GM19351 (cell line): ENCODE measurements at regions not wholly inside any gene's neighbourhood (a gene's known extent, or its start where the extent isn't known, plus 50 kb on each side); places are given as distances from the start of the nearest gene placed in this dataset.
A peak's percentile ranks its signal among the peaks of the same experiment; 100 is the strongest.

ENCODE experiments used
- ATAC-seq: cut with Tn5 transposase; IDR thresholded peaks from one replicate; pipeline ENCODE4 v1.9.1; 2021; ENCODE audit warnings: mild to moderate bottlenecking, moderate library complexity; ENCODE audit not compliant: unreplicated experiment

DNA sequence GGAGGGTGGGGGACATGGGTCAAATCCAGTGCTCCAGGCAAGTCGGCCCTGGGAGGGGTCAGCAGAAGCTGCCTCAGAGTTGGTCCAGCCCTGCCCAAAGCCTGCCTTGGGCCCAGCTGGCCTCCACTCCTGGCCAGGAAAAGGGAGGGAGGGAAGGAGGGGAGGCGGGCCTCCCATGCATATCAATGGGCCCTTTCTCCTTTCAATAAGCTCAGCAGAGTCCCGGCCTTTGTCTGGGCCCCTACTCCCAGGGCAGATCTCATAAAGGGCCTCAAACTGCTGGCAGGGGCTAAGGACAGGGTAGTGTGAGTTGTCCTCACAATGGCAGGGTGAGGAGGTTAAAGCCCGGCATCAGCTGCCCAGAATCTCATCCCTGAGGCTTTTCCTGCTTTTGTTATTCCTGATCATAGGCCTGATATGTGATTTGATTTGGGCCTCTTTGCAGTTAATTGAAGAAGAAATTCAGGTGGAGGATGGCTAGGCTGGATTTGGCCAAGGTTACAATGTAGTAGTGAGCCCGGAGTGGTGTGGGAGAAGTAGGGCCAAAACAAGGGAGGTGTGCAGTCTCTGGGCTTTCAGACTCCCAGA lies 121.1 kb upstream of the ATP6AP2 start:
- no peak for ATAC-seq

DNA sequence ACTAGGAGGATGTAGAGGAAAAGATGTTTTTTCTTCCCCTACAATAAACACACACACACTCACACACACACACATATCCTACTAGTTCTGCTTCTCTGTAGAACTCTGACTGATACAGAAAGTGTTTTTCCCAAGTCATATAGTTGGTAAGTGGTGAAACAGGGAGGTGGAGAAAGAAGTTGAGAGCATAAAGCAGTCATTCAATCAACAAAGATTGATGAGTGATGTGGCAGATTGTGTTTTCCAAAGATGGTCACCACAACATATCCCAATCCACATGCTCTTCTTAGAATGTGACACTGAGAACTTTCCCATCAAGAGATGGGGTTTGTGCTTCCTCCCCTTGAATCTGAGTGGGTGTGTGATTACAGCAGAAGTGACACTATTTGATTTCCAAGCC lies 123.4 kb upstream of the ATP6AP2 start:
- no peak for ATAC-seq

DNA sequence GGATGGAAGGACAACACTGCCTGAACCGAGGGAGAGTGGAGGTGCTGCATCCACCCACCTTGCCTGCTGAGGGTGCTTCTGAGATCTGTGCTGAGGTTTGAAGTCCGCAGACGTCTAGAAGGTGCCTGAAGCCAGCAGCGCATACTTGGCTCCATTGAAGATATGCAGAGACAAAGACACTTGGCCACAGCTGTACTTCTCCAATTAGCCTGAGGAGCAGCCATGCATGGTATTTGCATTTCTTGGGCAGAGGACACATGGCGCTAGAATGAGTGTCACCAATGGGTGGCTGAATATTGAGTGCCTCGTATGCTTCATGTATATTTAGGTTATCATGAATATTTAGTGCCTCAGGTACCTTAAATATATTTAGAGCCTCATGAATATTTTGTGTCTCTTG lies 128.7 kb upstream of the ATP6AP2 start:
- no peak for ATAC-seq

DNA sequence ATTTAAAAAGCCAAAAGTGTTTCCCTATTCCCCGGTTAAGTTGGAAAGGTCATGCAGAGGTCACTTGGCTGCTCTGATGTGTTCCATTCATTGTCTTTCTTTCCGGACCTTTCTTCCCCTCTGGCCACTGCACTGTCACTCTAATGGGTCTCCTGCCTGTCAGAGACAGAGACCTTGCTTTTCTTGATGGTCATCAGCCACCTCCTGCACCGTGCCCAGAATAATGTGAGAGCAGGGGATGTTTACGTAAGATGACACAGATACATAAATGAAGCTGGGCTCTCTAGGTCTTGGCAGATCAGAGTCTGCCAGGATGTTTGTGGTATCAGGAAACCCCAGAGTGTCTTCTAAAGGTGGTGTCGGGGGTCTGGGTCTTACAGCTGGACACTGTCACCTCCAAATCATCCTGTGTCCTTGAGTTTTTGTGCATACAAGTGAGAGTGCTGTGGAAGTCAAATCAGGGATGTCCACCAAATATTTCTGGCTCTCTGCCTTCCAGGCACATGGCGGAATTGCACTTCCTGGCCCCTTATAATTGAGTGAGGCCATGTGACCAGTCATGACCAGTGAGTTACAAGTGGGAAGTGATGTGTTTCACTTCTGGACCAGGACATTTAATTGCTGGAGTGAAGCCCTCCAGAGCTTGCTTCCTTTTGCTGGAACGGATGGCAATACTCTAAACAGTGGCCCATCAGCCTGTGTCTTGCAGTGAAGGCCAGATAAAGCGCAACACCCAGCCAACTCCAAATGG lies 130.6 kb upstream of the ATP6AP2 start:
- no peak for ATAC-seq

- ATAC-seq: no peak
Observed at GRCh38 chrX:40449396-40449795, 131.4 kb upstream of the ATP6AP2 start.

- ATAC-seq: no peak
Observed at GRCh38 chrX:40448793-40449192, 132.0 kb upstream of the ATP6AP2 start.

GRCh38 chrX:40446921-40447320 lies 133.8 kb upstream of the ATP6AP2 start:
- no peak for ATAC-seq

- ATAC-seq: no peak
Observed at GRCh38 chrX:40445691-40446090, 135.1 kb upstream of the ATP6AP2 start.

DNA sequence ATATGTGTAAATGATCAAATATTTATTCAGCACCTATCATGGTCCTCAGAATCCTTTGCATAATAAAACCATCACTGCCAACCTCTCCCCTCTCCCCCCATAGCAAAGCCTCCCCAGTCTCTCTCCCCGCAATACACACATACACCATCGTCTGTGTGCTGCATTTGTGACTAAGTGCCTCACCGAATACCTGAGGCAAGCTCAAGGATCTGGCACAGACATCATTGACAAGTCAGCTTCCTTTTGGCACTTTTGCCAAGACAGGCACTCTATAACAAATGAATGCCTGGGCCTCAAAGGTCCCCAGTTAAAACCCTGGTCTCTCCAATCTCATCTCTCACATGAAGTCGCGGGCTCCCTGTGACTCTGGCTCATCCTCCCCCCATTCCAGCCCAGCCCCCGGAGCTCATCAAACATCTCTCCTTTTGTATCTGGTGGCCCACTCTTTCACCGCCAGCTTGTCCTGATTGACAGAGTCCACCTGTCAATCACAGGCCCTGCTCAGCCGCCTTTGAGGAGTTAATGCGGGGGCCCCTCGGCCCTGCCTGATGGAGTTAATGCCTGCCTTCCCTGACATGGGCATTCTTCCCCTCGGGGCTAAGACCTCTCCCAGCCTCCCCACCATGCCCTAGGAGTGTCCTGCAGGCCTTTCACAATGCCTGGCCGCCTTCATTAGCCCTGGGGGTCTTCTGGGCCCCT lies 135.8 kb upstream of the ATP6AP2 start:
- no peak for ATAC-seq

DNA sequence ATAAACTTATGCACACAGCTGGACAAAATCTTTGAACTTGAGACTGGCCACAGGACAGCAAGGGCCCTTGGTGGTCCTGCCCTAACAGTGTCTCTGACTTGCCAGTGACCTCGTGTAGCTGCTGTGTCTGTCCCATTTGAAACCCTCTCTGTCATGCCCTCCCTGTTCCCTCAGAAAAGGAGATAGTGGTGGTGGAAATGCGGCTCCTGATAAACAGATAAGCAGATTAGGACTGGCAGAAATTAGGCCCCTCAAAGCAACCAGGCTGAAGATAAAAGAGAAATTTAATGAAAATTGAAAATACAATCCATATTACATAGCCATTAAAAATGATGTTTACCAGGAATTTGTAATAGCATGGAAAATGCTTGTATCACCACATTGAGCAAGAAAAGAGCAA lies 136.6 kb upstream of the ATP6AP2 start:
- ATAC-seq: no peak

DNA sequence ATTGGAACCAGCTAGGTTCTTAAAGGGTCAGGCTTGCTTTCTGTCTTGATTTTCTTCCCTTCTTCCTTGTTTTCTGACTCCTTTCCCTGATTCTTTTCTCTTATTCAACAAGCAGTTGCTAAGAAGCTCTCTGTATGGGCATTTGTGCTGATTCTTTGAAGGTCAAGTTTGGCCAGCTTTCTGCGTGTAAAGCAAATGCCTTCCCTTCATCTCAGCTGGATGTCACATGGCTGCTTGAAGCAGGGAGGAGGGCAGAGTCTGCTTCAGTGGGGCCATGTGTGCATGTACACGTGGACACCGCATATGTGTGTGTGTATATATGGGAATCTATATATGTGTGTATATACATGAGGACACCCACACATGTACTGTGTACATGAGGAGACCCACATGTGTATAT lies 139.9 kb upstream of the ATP6AP2 start:
- no peak for ATAC-seq

DNA sequence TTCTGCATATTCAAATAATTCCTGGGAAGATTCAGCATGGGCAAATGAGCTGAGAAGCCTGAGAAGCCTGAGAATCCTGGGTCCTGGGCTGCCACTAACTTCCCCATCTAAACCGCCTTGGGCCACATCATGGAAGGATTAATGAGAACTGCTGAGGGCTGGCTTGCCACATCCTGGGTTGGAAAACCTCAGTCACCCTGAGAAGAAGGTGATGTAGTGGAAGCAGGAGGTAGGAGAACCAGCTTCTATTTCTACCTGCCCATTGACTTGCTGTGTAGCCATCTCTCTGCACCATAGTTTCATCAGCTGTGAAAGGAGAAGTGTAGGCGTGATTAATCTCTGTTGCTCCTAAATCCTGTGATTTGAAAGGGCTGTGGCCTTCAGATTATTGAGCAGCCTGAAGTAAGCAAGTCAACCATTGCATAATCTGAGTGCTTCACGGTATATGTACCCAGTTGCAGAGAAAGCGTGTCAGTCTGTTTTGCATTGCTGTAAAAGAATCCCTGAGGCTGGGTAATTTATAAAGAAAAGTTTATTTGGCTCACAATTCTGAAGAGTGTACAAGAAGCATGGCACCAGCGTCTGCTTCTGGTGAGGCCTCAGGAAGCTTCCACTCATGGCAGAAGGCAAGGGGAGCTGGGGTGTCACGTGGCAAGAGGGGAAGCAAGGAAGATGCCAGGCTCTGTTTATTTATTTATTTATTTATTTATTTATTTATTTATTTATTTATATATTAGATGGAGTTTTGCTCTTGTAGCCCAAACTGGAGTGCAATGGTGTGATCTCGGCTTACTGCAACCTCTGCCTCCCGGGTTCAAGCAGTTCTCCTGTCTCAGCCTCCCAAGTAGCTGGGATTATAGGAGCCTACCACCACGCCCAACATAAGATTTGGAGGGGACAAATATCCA lies 140.9 kb upstream of the ATP6AP2 start:
- ATAC-seq: no peak

- ATAC-seq: no peak
Observed at GRCh38 chrX:40437348-40437747, 143.4 kb upstream of the ATP6AP2 start.

GRCh38 chrX:40434947-40435346 lies 145.8 kb upstream of the ATP6AP2 start:
- ATAC-seq: no peak

DNA sequence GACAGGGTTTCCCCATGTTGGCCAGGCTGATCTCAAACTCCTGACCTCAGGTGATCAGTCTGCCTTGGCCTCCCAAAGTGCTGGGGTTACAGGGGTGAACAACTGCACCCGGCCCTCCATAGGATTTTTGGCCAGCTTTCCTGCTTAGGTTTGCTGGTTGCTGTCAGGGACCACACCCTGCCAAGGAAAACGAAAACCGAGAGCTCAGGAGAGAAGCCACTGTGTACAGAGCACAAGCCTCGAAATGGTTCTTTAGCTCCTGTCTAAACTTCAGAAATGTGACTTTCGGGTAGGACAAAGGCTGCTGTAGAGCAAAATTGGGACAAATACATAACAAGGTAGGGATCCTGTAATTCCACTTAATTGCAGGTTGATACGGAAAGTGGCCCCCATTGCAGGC lies 146.3 kb upstream of the ATP6AP2 start:
- no peak for ATAC-seq

DNA sequence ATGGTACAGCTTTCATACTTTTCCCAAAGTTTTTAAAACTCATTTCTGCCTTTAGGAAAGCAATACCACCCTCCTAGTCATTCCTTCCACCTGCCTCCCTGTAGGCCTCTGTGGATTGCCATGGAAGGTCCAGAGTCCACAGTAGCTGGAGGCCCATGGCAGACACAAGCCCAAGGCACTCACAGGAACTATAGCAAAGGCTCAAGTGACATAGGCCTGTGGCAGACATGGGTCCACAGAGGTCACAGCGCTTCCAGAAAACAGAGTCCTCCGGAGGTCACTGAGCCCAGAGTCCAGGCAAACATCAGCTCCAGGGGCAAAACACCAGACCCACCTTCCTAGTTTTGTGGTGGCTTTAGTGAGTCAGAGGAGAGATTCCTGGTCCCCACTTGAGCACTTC lies 147.6 kb upstream of the ATP6AP2 start:
- ATAC-seq: no peak

- ATAC-seq: no peak
Observed at GRCh38 chrX:40424259-40424658, 156.5 kb upstream of the ATP6AP2 start.

GRCh38 chrX:40423299-40423698 lies 157.5 kb upstream of the ATP6AP2 start:
- ATAC-seq: no peak

- no peak for ATAC-seq
Observed at GRCh38 chrX:40422021-40422420, 158.7 kb upstream of the ATP6AP2 start.

GRCh38 chrX:40420899-40421729 lies 159.7 kb upstream of the ATP6AP2 start:
- ATAC-seq: peak; percentile 54
